WTC11 (cell line): ENCODE measurements at regions not wholly inside any gene's neighbourhood (a gene's known extent, or its start where the extent isn't known, plus 50 kb on each side); places are given as distances from the start of the nearest gene placed in this dataset.

Experiments
- ATAC-seq: fragments of 200-7000 bp; cut with Tn5 transposase; 2 replicates; pipeline ENCODE4 v1.10.0; 2021; ENCODE audit warnings: mild to moderate bottlenecking, moderate library complexity
- CTCF ChIA-PET: fragments of 300-600 bp; sonication (Branson Sonifier 250); formaldehyde crosslinking; loops from one replicate; lab custom pipeline; 2021; ENCODE audit warnings: antibody characterized with exemption; lab: Charles Lee
- POLR2A ChIA-PET: fragments of 350-600 bp; sonication (Branson Sonifier 250); formaldehyde crosslinking; loops from one replicate; lab custom pipeline; 2021; ENCODE audit warnings: antibody characterized with exemption; lab: Charles Lee
- DNase-seq: peaks from one replicate; pipeline ENCODE4 v3.0.0; 2021; ENCODE audit warnings: low spot score
- H3K27ac Mint-ChIP-seq: 2 replicates; pipeline ENCODE4 v1.8.0; 2021; ENCODE audit warnings: mixed read lengths
- H3K27me3 Mint-ChIP-seq: 2 replicates; pipeline ENCODE4 v1.8.0; 2021; ENCODE audit warnings: low read depth, mild to moderate bottlenecking, moderate library complexity, mixed read lengths
- H3K36me3 Mint-ChIP-seq: 2 replicates; pipeline ENCODE4 v1.8.0; 2021; ENCODE audit warnings: mixed read lengths
- H3K4me1 Mint-ChIP-seq: 2 replicates; pipeline ENCODE4 v1.8.0; 2022; ENCODE audit warnings: mixed read lengths
- H3K4me3 Mint-ChIP-seq: 2 replicates; pipeline ENCODE4 v1.8.0; 2021; ENCODE audit warnings: mild to moderate bottlenecking, moderate library complexity, mixed read lengths
- H3K9me3 Mint-ChIP-seq: 2 replicates; pipeline ENCODE4 v1.8.0; 2021; ENCODE audit warnings: mixed read lengths
- AR ChIP-seq: fragments of 250-450 bp; sonication (Bioruptor Pico); IDR thresholded peaks from 2 replicates; pipeline ENCODE4 v1.9.0; 2021; ENCODE audit warnings: mild to moderate bottlenecking
- ATF1 ChIP-seq: sonication (generic); formaldehyde crosslinking; IDR thresholded peaks from 2 replicates; pipeline ENCODE4 v1.8.1; 2023; ENCODE audit warnings: mild to moderate bottlenecking, moderate library complexity, missing genetic modification reagents
- ATF6 ChIP-seq: sonication (generic); formaldehyde crosslinking; IDR thresholded peaks from 2 replicates; pipeline ENCODE4 v1.8.1; 2023; ENCODE audit warnings: mild to moderate bottlenecking, missing genetic modification reagents
- E2F5 ChIP-seq: sonication (generic); formaldehyde crosslinking; IDR thresholded peaks from 2 replicates; pipeline ENCODE4 v1.8.1; 2022; ENCODE audit warnings: mild to moderate bottlenecking, moderate library complexity, missing genetic modification reagents
- ESRRA ChIP-seq: sonication (generic); formaldehyde crosslinking; IDR thresholded peaks from 2 replicates; pipeline ENCODE4 v1.8.1; 2022; ENCODE audit warnings: mild to moderate bottlenecking, missing genetic modification reagents, borderline replicate concordance
- FOXK1 ChIP-seq: sonication (generic); formaldehyde crosslinking; IDR thresholded peaks from 2 replicates; pipeline ENCODE4 v1.8.0; 2022; ENCODE audit warnings: mild to moderate bottlenecking, moderate library complexity, missing genetic modification reagents
- FOXP1 ChIP-seq: sonication (generic); formaldehyde crosslinking; IDR thresholded peaks from 2 replicates; pipeline ENCODE4 v1.8.0; 2022; ENCODE audit warnings: missing genetic modification reagents, mild to moderate bottlenecking, moderate library complexity, borderline replicate concordance
- IRF1 ChIP-seq: sonication (generic); formaldehyde crosslinking; IDR thresholded peaks from 2 replicates; pipeline ENCODE4 v1.8.0; 2023; ENCODE audit warnings: missing genetic modification reagents
- IRF2 ChIP-seq: sonication (generic); formaldehyde crosslinking; IDR thresholded peaks from 2 replicates; pipeline ENCODE4 v1.8.0; 2022; ENCODE audit warnings: low read depth, missing genetic modification reagents, borderline replicate concordance
- JAZF1 ChIP-seq: fragments of 250-450 bp; sonication (Bioruptor Pico); IDR thresholded peaks from 2 replicates; pipeline ENCODE4 v1.9.0; 2021; ENCODE audit warnings: moderate library complexity, mild to moderate bottlenecking, inconsistent platforms
- MAX ChIP-seq: sonication (generic); formaldehyde crosslinking; IDR thresholded peaks from 2 replicates; pipeline ENCODE4 v1.8.0; 2022; ENCODE audit warnings: mild to moderate bottlenecking, missing genetic modification reagents
- PRDM15 ChIP-seq: sonication (generic); formaldehyde crosslinking; IDR thresholded peaks from 2 replicates; pipeline ENCODE4 v1.8.0; 2022; ENCODE audit warnings: missing genetic modification reagents
- SMAD4 ChIP-seq: sonication (generic); formaldehyde crosslinking; IDR thresholded peaks from 2 replicates; pipeline ENCODE4 v1.8.0; 2022; ENCODE audit warnings: mild to moderate bottlenecking, missing genetic modification reagents
- TEAD4 ChIP-seq: sonication (generic); formaldehyde crosslinking; IDR thresholded peaks from 2 replicates; pipeline ENCODE4 v1.8.0; 2022; ENCODE audit warnings: mild to moderate bottlenecking, missing genetic modification reagents
- ZBTB21 ChIP-seq: sonication (generic); formaldehyde crosslinking; IDR thresholded peaks from 2 replicates; pipeline ENCODE4 v1.8.1; 2023; ENCODE audit warnings: mild to moderate bottlenecking, missing genetic modification reagents, borderline replicate concordance
- ZMAT4 ChIP-seq: fragments of 250-450 bp; sonication (Bioruptor Pico); IDR thresholded peaks from 2 replicates; pipeline ENCODE4 v1.9.0; 2021; ENCODE audit warnings: mild to moderate bottlenecking
- ZNF423 ChIP-seq: fragments of 250-450 bp; sonication (Bioruptor Pico); IDR thresholded peaks from 2 replicates; pipeline ENCODE4 v2.1.2; 2022; ENCODE audit warnings: mild to moderate bottlenecking, moderate library complexity

GRCh38 chr4:54929459-54929858, 195.9 kb downstream of the KDR start:
- no peak for TF ChIP-seq PRDM15
- TF ChIP-seq, all 79 proteins: peak for 0
- Mint-ChIP-seq H3K27me3 (no peaks in the 10 kb centered on the region), H3K4me3 (no peak overlapping the region), H3K4me1 (peaks cover 4% of the 10 kb centered on the region; the same call in 1 of the 2 replicates), H3K27ac (no peak overlapping the region), H3K9me3 (peaks cover 28% of the 10 kb centered on the region), H3K36me3 (peaks cover 13% of the 10 kb centered on the region)
- ChIA-PET POLR2A (no interaction called here), CTCF (interaction anchor here (0.7 kb wide), 1 partner anchor 42 kb away, joined by 3 read pairs; no protein-coding TSS in a partner anchor)
- DNase-seq: no peak
- no peak for ATAC-seq

GRCh38 chr4:54924891-54925290, 200.5 kb downstream of the KDR start:
- ATAC-seq (no peak), DNase-seq (no peak)
- Mint-ChIP-seq H3K4me3 (no peak overlapping the region), H3K9me3 (peaks cover 35% of the 10 kb centered on the region), H3K27me3 (no peaks in the 10 kb centered on the region), H3K4me1 (no peaks in the 10 kb centered on the region), H3K27ac (no peak overlapping the region), H3K36me3 (peaks cover 13% of the 10 kb centered on the region)
- CTCF ChIA-PET: no interaction called here
- TF ChIP-seq JAZF1 (CRISPR knock-in tag) (no peak), AR (no peak), ZBTB21 (CRISPR knock-in tag) (no peak), ATF6 (no peak), FOXK1 (CRISPR knock-in tag) (no peak), ZNF423 (CRISPR knock-in tag) (no peak), IRF1 (CRISPR knock-in tag) (no peak), E2F5 (CRISPR knock-in tag) (no peak), IRF2 (CRISPR knock-in tag) (no peak), TEAD4 (no peak), ESRRA (CRISPR knock-in tag) (no peak), ZMAT4 (CRISPR knock-in tag) (no peak), ATF1 (CRISPR knock-in tag) (no peak), SMAD4 (CRISPR knock-in tag) (no peak), FOXP1 (no peak), MAX (CRISPR knock-in tag) (no peak), PRDM15 (no peak)
- POLR2A ChIA-PET: no interaction called here
